HUES64 (cell line): ENCODE measurements at regions not wholly inside any gene's neighbourhood (a gene's known extent, or its start where the extent isn't known, plus 50 kb on each side); places are given as distances from the start of the nearest gene placed in this dataset.
"Not testable (repeated sequence)": the region's sequence is repeated elsewhere in the genome, so short reads cannot be mapped to it uniquely, and the experiment has no call there.

Source experiments
- H3K27ac ChIP-seq: 2 replicates; pipeline ENCODE4 v1.7.0; 2013; ENCODE audit warnings: low read depth, low read length, inconsistent platforms
- H3K27me3 ChIP-seq: 2 replicates; pipeline ENCODE4 v1.6.1; 2013; ENCODE audit warnings: mild to moderate bottlenecking, low read length; ENCODE audit not compliant: insufficient read depth
- H3K36me3 ChIP-seq: 2 replicates; pipeline ENCODE4 v1.6.1; 2013; ENCODE audit warnings: mild to moderate bottlenecking, low read length; ENCODE audit not compliant: insufficient read depth
- H3K4me1 ChIP-seq: 2 replicates; pipeline ENCODE4 v1.6.1; 2013; ENCODE audit warnings: mild to moderate bottlenecking, low read length, moderate library complexity; ENCODE audit not compliant: insufficient read depth
- H3K4me3 ChIP-seq: 2 replicates; pipeline ENCODE4 v1.5.1; 2013; ENCODE audit warnings: mild to moderate bottlenecking, low read length, moderate library complexity
- H3K9ac ChIP-seq: 2 replicates; pipeline ENCODE4 v1.6.1; 2013; ENCODE audit warnings: mild to moderate bottlenecking, low read depth, low read length
- H3K9me3 ChIP-seq: 2 replicates; pipeline ENCODE4 v1.6.1; 2013; ENCODE audit warnings: low read depth, low read length; ENCODE audit not compliant: insufficient read depth
- WGBS: fragments of 150-250, 120-280 bp; methylation state at CpG from one replicate; pipeline ENCODE4 v1.1.7; 2013; ENCODE audit warnings: missing lambda C conversion rate; 5-methylcytosine and 5-hydroxymethylcytosine counted together

DNA sequence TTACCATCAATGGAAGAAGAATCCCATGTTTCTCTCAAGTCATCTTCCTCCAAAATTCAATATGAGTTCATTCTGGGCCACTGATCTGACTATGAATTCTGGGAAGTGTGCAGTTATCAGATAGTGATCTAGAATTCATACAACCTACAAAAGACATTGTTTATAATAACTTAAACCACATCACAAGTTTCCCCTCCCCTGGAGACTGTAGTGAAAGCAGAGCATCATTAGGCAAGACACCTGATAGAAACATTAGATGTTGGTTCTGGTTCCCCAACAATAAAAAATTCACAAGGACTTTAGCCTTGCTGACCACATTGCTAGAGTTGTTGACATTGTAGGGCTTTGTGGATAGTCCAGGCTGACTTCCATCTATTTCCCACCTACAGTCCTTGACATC is 506.4 kb upstream of the JAG1 start:
- H3K36me3 ChIP-seq = no peaks in the 10 kb centered on the region

DNA sequence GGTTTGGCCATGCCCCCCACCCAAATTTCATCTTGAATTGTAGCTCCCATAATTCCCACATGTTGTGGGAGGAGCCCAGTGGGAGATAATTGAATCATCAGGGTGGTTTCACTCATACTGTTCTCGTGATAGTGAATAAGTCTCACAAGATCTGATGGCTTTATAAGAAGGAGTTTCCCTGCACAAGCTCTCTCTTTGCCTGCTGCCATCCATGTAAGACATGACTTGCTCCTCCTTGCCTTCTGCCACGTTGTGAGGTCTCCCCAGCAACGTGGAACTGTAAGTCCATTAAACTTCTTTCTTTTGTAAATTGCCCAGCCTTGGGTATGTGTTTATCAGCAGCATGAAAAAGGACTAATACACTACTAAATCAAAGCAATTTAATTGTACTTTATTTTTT is 507.3 kb upstream of the JAG1 start:
- not testable (repeated sequence) for H3K27ac ChIP-seq, H3K36me3 ChIP-seq, H3K4me3 ChIP-seq, H3K9ac ChIP-seq, H3K4me1 ChIP-seq, H3K27me3 ChIP-seq
- WGBS = 93% methylated on average over 3 of the region's 3 CpGs
- H3K9me3 ChIP-seq = peaks cover 16% of the 10 kb centered on the region; the same call in 1 of the 2 replicates

More for the DNA sequence above, 506.4 kb upstream of the JAG1 start:
- H3K4me1 ChIP-seq = no peaks in the 10 kb centered on the region
- H3K9me3 ChIP-seq = peaks cover 14% of the 10 kb centered on the region; the same call in 1 of the 2 replicates
- no peak overlapping the region for H3K27ac ChIP-seq
- no peak overlapping the region for H3K9ac ChIP-seq
- no peak overlapping the region for H3K4me3 ChIP-seq
- H3K27me3 ChIP-seq = no peaks in the 10 kb centered on the region

DNA sequence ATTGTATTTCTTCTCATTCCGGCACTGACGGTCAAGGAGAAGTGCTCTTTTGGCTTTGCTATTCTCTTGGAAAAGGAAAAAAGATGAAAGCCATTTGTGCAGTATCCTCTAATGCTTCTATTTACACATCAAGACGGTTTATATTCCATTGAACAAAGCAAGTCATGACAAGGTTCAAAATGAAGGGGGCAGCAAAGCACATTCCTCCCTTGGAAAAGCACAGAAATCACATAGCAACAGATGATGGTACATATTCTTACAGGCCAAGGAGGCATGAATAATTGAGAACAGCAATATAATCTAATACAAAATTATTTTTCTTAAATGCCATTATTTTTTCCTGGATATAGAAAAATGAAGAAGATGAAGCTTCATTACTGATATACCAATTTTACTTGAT is 508.2 kb upstream of the JAG1 start:
- H3K36me3 ChIP-seq = no peaks in the 10 kb centered on the region
- H3K27me3 ChIP-seq = no peaks in the 10 kb centered on the region
- H3K9me3 ChIP-seq = peaks cover 17% of the 10 kb centered on the region; the same call in 1 of the 2 replicates
- WGBS = 83% methylated on average over 3 of the region's 3 CpGs
- H3K4me1 ChIP-seq = no peaks in the 10 kb centered on the region
- H3K27ac ChIP-seq = no peak overlapping the region
- no peak overlapping the region for H3K9ac ChIP-seq
- H3K4me3 ChIP-seq = no peak overlapping the region

DNA sequence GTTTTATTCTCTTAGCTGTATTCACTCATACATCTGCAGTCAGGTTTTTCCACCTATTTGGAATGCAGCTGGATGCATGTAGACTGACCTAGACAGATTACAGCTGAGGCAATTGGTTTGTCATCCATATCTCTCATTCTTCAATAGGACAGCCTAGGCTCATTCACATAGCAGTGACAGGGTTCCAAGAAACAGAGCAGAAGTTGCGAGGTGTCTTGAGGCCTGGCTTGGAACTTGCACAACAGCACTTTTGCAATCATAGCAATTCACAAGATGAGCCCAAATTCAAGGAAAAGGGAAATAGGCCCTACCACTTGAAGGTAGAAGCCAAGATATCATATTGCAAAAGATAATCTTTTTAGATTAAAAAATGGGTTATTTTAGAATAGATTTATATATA is 508.9 kb upstream of the JAG1 start:
- no peaks in the 10 kb centered on the region for H3K36me3 ChIP-seq
- no peak overlapping the region for H3K4me3 ChIP-seq
- 100% methylated on average over 1 of the region's 1 CpG for WGBS
- H3K9ac ChIP-seq = no peak overlapping the region
- H3K27ac ChIP-seq = no peak overlapping the region
- no peaks in the 10 kb centered on the region for H3K27me3 ChIP-seq
- H3K9me3 ChIP-seq = peaks cover 17% of the 10 kb centered on the region; the same call in 1 of the 2 replicates
- no peaks in the 10 kb centered on the region for H3K4me1 ChIP-seq

DNA sequence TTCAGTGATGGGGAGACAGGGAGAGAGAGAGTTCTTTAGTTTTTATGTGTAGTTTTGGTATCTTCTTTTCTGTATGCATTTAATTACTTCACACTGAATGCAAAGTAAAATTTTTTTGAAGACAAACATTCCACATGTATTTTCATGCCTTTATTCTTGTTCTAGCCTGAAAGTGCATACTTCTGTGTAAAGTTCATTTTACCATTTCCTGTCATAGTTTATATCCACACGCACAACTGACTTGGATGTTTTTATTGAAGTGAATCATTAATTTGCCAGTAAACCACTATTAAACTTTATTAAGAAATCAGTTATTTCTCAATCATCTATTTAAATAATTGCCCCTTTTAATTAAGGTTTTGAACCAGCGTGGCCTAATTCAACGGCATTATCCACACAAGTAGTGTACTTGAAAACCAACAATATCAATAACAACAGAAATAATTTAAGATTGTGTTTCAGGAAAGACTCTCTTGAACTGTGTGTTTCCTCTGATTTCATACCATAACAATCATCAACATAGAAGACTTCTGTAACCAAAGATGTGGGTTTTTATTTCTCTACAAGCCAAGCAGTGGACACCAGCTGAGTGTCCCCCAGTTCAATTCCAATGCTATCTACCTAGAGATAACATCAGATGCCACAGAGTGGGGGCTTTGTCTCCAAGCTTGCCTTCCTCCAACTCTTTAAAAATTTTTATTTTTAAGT is 512.7 kb upstream of the JAG1 start:
- Histone ChIP-seq H3K27me3 (no peaks in the 10 kb centered on the region), H3K36me3 (no peaks in the 10 kb centered on the region), H3K4me1 (no peaks in the 10 kb centered on the region), H3K27ac (no peak overlapping the region), H3K9ac (no peak overlapping the region), H3K4me3 (no peak overlapping the region), H3K9me3 (peaks cover 9% of the 10 kb centered on the region; the same call in 1 of the 2 replicates)
- WGBS = 72% methylated on average over 2 of the region's 3 CpGs

DNA sequence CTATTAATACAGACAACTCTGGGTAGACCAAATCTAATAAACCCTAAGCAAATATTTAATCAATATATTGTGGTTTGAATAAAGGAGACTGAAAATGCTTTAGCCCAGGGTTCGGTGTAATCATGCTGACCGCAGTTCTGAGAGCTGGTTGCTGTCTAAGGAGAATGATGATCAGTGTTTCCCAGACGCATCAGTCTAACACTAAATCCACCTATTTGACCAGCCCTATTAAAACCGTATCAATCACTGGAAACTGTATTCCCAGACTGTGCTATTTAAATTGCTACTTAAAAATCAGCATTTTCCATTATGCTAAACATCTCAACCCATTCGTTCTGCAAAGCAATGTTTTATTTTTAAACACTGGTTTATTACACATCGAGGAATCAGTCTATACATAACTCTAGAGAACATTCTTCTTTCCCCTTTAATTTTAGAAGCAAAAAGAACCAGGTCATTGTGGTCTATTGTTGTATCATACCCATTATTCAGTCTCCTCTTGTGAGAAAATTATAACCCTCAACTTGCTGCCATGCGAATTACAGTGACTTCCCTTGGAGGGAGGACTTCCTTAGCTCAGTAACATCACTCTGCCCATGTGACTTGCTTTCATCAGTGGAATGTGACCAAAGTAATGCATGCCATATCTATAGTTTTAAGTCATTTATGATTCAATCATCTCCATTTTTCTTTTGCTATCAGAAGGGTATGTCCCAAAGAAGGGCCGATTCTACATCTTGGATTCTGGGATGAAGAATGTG is 515.2 kb upstream of the JAG1 start:
- H3K9me3 ChIP-seq = 0 out of 2 replicates have a peak, but pooled peaks cover 3% of the 10 kb centered on the region
- no peaks in the 10 kb centered on the region for H3K36me3 ChIP-seq
- no peak overlapping the region for H3K27ac ChIP-seq
- H3K4me3 ChIP-seq = no peak overlapping the region
- no peaks in the 10 kb centered on the region for H3K4me1 ChIP-seq
- WGBS = 84% methylated on average over 8 of the region's 8 CpGs
- H3K27me3 ChIP-seq = no peaks in the 10 kb centered on the region
- no peak overlapping the region for H3K9ac ChIP-seq

DNA sequence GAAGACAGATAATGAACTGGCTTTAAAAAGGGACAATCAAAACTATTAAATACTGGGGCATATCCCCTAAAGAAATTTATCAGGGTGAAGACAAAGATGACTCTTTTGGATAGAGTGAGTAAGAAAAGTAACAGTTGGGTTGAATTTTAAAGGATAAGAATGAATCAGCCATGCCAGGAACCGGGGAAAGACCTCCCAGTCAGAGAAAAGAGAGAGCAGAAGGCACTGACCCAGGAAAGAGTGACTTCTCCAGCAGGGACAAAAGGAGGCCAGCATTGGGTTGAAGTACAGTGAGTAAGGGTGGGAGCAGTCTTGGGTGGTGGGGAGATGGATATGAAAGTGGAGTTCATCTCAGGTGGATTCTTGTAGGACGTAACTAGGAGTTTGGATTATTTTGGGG is 516.9 kb upstream of the JAG1 start:
- Histone ChIP-seq H3K4me1 (no peaks in the 10 kb centered on the region), H3K4me3 (no peak overlapping the region), H3K36me3 (no peaks in the 10 kb centered on the region), H3K27ac (no peak overlapping the region), H3K9ac (no peak overlapping the region), H3K9me3 (0 out of 2 replicates have a peak, but pooled peaks cover 3% of the 10 kb centered on the region), H3K27me3 (no peaks in the 10 kb centered on the region)
- 91% methylated on average over 2 of the region's 2 CpGs for WGBS

DNA sequence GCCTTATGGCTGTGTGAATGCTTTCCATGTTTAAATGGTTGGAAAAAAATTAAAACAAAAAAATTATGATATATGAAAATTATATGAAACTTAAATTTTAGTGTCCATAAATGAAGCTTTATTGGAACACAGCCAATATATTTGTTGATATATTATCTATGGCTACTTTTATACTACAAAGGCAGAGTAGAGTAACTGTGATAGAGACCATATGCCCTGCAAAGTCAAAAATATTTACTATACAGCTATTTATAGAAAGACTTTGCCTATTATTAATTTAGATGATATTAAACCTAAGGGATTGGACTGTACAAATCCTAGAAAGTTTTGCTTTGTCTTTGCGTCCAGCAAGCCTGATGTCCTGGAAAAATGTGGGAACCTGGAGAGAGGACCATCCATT is 518.3 kb upstream of the JAG1 start:
- WGBS = 96% methylated on average over 1 of the region's 1 CpG
- Histone ChIP-seq H3K9me3 (no peaks in the 10 kb centered on the region), H3K36me3 (no peaks in the 10 kb centered on the region), H3K4me3 (no peak overlapping the region), H3K27me3 (no peaks in the 10 kb centered on the region), H3K27ac (no peak overlapping the region), H3K4me1 (no peaks in the 10 kb centered on the region), H3K9ac (no peak overlapping the region)

DNA sequence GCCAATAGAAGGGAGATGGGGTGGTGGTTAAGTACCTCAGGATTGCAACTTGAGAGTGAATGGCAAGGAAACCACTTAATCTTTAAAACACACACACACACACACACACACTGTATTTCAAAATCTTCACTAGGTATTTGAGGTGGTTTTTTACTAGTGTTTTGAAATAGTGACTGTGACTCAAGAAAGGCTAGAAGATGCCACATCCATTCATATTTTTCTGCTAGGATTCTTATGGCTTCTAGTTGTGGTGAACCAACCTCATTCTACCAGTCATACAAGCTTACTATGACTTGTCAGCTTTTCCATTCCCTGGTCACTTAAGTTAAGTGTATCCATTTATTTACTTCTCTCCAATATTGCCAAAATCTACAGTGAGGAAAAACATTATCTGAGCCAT is 519.4 kb upstream of the JAG1 start:
- no peak overlapping the region for H3K27ac ChIP-seq
- H3K27me3 ChIP-seq = no peaks in the 10 kb centered on the region
- H3K4me1 ChIP-seq = no peaks in the 10 kb centered on the region
- no peaks in the 10 kb centered on the region for H3K9me3 ChIP-seq
- H3K36me3 ChIP-seq = no peaks in the 10 kb centered on the region
- H3K4me3 ChIP-seq = no peak overlapping the region
- H3K9ac ChIP-seq = no peak overlapping the region

DNA sequence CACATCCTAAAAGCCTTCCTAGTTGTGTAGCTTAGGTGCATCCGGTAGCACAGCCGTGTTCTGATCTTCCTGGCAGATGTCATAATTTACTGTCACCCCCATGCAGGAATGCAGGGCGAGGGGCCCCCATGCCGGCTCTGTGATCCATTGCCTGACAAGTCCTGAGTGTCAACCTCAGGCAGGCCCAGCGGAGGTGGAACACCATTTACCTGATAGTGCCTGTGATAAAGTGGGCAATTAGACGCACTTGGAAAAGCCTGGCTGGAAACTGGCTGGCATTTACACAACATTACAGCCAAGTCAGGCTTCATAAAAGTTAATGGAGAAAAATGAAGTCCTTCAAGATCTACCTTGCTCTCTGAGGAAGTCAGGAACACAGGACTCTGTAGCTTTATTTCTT is 521.4 kb upstream of the JAG1 start:
- Histone ChIP-seq H3K4me1 (no peaks in the 10 kb centered on the region), H3K9ac (no peak overlapping the region), H3K27me3 (no peaks in the 10 kb centered on the region), H3K4me3 (no peak overlapping the region), H3K27ac (no peak overlapping the region), H3K36me3 (no peaks in the 10 kb centered on the region), H3K9me3 (no peaks in the 10 kb centered on the region)
- 92% methylated on average over 6 of the region's 6 CpGs for WGBS

DNA sequence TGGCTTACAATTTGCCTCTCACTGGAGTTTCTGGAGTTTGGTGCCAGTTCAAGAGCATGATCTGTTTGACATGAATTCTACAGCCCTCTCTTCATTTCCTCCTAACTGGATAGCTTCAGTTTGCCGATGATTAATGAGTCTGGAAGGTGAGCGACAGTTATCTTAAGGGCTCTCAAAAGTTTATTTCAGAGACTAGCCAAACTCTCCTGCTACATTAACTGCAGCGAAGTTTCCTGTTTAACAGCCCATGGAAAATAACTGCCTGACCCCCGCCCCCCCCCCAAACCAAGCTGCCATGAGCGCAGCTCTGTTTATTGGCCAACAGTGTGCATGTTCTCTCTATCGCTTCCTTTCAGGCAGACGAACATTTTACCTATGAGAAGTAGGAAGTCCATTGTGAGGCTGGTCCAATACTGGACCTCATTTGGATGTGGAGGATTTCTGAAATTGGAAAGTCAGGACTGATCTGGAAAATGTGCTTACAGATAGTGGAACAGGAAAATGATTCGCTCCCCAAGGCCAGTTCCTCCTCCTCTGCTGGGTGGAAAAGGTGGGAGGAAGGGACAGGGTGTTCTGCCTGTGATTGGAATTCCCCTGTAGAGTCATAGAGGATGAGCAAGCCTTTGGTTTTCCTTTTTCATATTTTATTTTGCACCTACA is 522.2 kb upstream of the JAG1 start:
- Histone ChIP-seq H3K27me3 (no peaks in the 10 kb centered on the region), H3K27ac (no peak overlapping the region), H3K9me3 (no peaks in the 10 kb centered on the region), H3K4me3 (no peak overlapping the region), H3K36me3 (no peaks in the 10 kb centered on the region), H3K9ac (no peak overlapping the region), H3K4me1 (no peaks in the 10 kb centered on the region)
- 95% methylated on average over 8 of the region's 8 CpGs for WGBS
